ENCODE measurements at regions not wholly inside any gene's neighbourhood (a gene's known extent, or its start where the extent isn't known, plus 50 kb on each side); places are given as distances from the start of the nearest gene placed in this dataset.

DNA sequence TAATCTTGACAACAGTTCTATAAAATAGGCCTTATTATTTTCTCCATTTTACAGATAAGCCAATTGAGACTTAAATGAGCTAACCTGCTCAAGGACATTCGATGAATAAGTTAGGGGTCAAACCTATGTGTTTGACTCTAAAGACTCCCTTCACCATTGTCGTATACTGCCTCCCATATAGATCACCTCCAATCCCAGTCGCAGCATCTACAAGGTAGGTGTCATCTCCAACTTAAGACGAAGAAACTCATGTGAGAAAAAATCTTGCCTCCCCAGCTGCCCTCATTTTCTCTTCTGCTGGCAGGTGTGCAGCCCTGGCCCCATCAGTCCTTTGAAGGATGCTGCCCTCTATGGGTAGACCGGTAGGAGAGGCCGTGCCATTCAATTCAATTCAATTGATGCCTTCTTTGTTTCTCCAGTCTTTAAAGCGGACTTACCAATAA lies 75.2 kb upstream of the SMARCA2 start:
- peak; percentile 16 for DNase-seq

DNA sequence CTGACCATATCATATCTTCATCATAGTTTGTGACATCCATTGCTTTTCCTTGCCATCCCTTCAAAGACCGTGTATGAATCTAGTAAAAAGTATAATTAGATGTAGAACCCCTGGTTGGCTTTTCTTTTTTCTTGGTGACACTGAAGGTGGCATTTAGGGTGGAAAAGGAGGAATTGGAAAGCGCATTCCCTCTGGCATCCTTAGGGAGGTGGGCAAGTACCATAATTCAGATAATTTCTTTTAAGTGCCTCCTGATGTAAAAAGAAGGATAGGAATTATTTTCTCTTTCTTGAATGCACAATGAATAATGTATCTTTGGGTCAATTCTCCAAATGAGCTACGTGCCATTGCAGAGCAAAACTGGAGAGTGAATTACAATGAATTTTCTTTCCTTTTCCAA lies 73.2 kb upstream of the SMARCA2 start:
- DNase-seq, result no peak

DNA sequence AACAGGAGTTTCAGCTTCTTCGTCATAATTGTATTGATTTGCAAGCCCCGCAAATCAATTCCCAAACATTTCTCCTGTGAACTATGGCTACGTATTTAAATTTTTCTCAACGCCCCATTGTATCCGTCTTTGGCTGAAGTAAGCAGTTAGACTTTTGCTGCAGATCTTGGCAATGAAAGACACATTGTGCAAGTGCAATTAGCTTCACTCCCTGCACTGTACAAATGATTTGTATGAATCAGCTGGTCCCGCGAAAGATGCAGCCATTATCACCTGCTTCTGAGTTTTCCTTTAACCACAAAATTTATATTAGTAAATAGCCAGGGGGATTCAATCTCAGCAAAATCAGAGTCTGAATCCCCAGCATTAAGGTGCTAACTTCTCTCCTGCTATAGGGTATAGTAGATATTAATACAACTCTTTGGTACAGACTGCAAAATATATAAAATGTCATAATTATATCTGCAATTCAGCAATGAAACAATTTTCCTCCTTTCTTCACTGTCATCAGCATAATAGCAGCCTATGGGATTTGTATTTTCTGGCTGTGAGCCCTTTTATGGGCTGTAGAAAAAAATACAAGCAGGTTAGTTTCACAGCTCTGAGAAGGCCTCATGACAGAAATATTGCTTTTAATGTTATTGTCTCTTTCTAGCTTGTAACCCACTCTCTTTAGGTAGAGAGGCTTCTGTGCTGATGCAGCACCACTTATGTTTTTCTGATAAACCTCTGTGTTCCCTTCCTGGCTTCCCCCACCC lies 68.4 kb upstream of the SMARCA2 start:
- no peak for DNase-seq

DNA sequence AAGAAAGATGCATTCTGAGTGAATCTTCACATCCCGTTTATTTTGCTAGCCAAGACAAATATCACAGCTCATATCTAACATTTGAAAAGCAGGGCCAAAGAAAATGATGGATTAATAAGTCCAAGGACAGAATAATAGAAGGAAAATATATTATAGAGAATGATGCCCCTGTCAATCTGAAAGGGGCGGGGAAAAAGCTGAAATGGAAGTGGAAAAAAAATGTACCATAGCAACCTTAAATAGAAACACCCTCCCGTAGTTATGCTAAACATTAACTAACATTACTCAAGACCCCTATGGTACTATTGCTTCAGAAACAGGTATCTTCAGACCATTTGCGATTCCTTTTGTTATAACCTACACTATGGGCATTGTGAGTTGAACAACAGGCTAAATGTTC lies 67.7 kb upstream of the SMARCA2 start:
- DNase-seq, result no peak

DNA sequence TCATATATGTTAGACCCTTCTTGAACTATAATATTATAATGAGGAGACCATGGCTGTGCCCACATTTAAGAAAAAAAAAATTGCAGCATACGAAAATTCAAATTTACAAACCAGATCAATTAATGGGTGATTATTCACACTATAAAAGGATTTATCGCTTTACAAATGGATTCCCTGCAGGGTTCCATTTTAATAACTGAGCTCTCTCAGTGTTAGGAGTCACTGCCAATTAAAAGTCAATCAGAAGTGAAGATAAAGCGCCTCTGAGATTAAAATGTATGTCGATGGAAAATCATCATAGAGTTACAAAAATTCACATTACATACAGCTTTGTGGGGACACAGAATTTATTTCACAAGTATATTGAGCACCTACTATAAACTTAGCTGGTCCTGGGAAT lies 66.6 kb upstream of the SMARCA2 start:
- DNase-seq, result no peak

DNA sequence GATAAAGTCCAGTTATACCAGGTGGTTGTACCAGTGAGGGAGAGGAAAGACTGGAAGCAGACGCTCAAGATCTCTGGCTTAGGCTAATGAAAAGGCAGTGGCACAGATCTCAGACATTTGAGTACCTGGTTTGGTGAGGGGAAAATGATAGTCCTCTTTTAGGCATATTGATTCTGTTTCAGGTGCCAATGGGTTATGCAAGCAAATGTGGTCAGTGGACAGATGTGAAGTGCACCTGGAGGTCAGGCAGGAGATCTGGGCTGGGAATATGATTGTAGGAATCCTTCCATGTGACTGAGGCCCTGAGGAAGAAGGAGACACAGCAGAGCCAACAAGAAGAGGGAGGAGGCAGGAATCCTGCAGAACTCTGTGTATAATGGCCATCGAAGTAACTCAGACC lies 63.7 kb upstream of the SMARCA2 start:
- DNase-seq, result no peak

DNA sequence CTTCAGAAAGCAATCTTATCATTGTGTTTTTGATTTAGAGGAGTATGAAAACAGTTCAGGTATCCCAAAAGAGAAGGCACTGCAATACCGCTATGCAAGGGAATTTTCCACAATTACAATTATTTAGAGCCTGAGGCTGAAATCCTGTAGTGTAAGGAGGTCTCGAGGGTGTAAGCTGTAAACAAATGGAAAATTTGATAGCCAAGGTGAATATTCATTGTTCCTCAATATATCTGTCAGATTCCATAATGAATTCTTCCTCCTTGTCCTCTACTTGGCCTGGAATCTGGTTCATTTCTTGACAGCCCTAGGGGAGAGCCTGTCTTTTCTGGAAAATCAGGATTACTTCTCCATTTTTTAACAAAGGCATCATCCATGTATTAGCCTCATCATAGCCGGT lies 63.1 kb upstream of the SMARCA2 start:
- no peak for DNase-seq

DNA sequence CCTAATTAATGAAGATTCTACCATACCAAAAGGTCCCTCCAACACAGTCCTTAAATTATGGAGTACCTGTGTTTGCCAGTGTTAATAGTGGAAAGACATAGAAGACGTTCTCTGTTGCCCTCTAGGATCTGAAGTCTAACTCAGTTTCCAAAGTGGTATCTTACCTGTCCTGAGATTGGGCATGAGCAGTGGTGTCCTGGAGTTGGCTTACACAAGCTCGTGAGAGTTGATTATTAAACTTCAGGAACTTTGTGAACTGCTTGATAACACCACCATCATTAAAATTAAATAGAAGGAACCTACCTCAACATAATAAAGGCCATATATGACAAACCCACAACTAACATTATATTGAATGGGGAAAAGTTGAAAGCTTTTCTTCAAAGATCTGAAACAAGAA lies 60.9 kb upstream of the SMARCA2 start:
- no peak for DNase-seq

DNA sequence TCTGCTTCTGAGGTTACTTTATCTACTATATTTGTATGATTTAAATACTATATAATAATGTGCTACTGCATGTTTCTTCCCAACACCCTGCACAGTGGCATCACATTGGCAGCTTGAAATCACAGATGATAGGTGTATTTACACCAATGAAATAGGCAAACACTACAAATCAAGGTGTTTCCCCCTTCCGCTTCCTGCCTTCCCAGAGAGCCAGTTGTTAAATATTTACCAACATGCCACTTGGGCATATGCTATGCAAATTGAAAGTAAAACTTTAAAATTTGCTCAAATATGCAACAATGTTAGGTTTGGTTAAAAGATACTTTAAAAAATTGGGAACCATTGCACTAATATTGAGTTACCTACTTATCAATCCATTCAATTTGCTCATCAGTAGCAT lies 58.2 kb upstream of the SMARCA2 start:
- DNase-seq, result no peak

DNA sequence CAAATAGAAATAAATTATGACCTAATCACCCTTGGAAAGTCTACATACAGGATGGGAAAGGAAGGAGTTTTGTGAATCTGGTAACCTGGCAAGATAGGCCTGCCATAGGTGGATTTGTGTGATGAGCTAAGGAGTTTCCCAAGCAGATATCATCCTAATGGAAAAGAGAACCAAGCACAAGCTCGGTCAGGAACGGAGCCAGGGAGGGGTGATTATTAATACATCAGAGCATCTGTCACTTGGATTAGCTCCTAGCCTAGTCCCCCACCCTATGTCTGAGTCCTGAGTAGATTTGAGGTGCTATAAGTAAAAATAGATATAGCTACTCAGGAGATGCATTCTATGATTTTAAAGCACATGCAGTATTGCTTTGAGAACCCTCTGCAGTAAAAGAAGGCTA lies 57.3 kb upstream of the SMARCA2 start:
- no peak for DNase-seq

DNA sequence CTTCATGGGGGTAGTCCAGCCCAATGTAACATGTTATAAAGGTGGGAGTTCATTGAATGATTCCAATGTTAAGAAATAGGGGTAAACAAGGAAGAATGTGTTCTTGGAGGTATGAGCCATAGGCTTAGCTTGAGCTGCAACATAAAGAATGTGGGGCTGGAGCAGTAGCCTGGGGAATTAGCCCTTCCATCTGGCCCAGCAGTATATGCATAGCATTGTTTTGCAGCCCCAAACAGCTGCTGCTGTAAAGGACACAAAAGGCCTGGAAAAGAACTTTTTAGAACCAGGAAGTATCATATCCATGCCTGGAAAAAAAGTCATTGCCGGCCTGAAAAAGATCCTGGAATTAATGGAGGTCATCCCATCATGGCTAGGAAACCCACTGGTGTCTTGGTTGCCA lies 55.8 kb upstream of the SMARCA2 start:
- DNase-seq, result no peak

DNA sequence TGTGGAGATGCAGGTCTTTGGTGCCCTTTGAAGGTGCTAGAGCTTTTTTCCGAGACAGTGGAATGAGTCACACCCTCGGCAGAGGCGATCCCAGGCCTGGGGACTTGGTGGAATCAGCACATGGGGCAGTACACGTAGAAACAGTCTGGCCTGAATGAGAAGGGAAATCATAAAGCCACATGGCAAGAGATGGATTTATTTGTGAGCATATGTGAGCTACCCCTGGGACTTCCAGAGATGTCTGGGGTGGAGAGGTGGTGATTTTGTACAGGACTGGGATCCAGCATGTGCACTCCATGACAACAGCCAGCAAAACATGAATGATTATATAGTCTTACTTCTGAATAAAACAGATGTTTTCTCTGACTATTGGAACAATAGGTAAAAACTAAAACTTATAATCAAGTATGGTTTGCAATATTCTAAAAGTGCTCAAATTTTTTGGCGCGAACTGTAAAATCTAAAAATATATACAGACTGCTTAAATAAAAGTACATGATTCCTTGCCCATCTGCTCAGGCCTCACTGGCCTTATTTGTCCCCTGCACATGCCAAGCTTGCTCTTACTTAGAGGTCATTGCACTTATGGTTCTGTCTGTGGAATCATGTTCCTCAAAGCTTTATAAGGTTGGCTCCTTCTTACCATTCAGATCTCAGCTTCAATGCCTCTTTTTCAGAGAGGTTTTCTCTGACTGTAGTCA lies 54.7 kb upstream of the SMARCA2 start:
- no peak for DNase-seq

DNA sequence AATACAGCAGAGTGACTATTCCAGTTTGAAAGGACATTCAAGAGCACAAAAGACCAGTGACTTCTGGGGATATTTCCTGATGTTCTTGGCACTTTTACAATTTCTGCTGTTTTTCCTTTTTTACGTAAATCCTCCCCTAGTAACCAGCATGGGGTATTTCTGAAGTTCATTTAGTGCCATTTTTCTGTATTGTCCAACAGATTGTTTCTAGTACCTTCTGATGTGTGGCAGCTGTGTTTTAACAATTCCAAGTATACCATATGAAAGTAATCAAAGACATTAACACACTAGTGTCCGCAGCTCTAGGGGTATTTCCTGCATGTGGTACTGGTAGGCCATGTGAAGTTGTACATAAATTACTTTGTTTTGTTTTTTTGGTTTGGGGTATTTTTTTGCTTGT lies 53.0 kb upstream of the SMARCA2 start:
- no peak for DNase-seq

DNA sequence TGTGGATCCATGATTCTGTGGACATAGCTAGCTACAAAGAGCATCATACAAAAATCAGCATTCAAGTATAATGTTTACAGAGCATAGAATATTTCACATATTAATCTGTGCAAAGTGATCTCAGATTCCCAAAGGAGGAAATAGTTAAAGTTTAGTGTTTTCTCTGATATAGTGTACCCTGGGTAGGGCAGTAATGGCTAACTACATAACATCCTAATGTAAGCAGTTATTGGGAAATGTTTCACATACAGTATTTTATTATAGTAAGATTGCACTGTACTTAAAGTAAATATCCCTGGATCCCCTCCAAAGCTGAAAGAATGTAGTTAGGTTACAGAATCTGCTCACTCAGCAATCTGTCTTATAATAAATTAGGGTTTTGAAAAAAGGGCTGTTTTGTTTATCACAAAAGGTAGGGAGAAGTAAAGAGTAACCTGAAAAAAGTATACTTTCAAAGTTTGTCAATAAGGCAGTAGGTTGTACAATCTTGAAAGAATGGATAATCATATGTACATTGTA lies 52.5 kb upstream of the SMARCA2 start:
- DNase-seq, result no peak

DNA sequence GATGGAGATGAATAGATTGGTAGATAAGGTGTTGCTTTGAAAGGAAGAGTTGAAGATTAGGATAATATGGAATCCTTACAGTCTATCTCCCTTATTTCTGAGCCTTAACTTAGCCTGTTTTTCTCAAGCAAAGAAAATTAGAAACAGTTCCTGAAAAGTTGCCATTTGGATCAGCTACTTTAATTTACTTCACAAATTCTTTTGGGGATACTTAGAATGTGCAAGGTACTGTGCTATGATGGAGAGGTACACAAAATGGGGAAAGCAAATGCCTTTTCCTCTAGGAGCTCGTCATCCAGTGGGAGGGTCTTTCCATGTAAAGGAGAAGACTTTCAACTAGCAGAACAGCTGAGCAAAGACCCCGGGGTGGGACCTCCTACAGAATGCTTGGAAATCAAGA lies 51.1 kb upstream of the SMARCA2 start:
- no peak for DNase-seq

Data from DMS79 treated with DMSO at 0.1 percent for 48 hours (cell line).